ENCODE measurements at regions not wholly inside any gene's neighbourhood (a gene's known extent, or its start where the extent isn't known, plus 50 kb on each side); places are given as distances from the start of the nearest gene placed in this dataset.

GRCh38 chr6:167565388-167565787 lies 240.5 kb downstream of the TTLL2 start:
- Histone ChIP-seq H3K36me3 (ENCODE audit: insufficient read depth, low read length, poor library complexity, severe bottlenecking) (no peaks in the 10 kb centered on the region), H3K4me3 (ENCODE audit: low read depth, low read length, poor library complexity, severe bottlenecking) (no peak overlapping the region), H3K4me1 (ENCODE audit: insufficient read depth, low read length, poor library complexity, severe bottlenecking) (no peaks in the 10 kb centered on the region), H3K9me3 (ENCODE audit: low read depth, low read length, poor library complexity, severe bottlenecking) (no peaks in the 10 kb centered on the region), H3K27me3 (replicated peaks; ENCODE audit: insufficient read depth, low read depth, low read length, poor library complexity) (no peaks in the 10 kb centered on the region), H3K27ac (ENCODE audit: low read depth, low read length, poor library complexity, severe bottlenecking) (no peak overlapping the region)
- DNase-seq (ENCODE audit: low spot score) = no peak
- intact Hi-C loops (cut with micrococcal nuclease; ENCODE audit: unreplicated experiment) = no loop called here
- ChIA-PET POLR2A (ENCODE audit: low non-redundant PET) (no interaction called here), CTCF (no interaction called here)
- TF ChIP-seq CTCF (conservative IDR thresholded peaks at IDR 0.05; ENCODE audit: low read depth, low read length) = no peak
- TF ChIP-seq EZH2 (IDR thresholded peaks at IDR 0.05; ENCODE audit: borderline replicate concordance, low read depth, low read length, poor library complexity, severe bottlenecking) = no peak
- BruUV-seq (replicated peaks) = no TSS peak

GRCh38 chr6:167565884-167566599 lies 241.2 kb downstream of the TTLL2 start:
- Histone ChIP-seq H3K27ac (ENCODE audit: low read depth, low read length, poor library complexity, severe bottlenecking) (no peak overlapping the region), H3K4me3 (ENCODE audit: low read depth, low read length, poor library complexity, severe bottlenecking) (no peak overlapping the region), H3K4me1 (ENCODE audit: insufficient read depth, low read length, poor library complexity, severe bottlenecking) (no peaks in the 10 kb centered on the region), H3K27me3 (replicated peaks; ENCODE audit: insufficient read depth, low read depth, low read length, poor library complexity) (no peaks in the 10 kb centered on the region), H3K9me3 (ENCODE audit: low read depth, low read length, poor library complexity, severe bottlenecking) (no peaks in the 10 kb centered on the region), H3K36me3 (ENCODE audit: insufficient read depth, low read length, poor library complexity, severe bottlenecking) (no peaks in the 10 kb centered on the region)
- intact Hi-C loops (cut with micrococcal nuclease; ENCODE audit: unreplicated experiment) = no loop called here
- BruUV-seq (replicated peaks) = no TSS peak
- POLR2A ChIA-PET (ENCODE audit: low non-redundant PET) = no interaction called here
- DNase-seq (ENCODE audit: low spot score) = no peak
- TF ChIP-seq EZH2 (IDR thresholded peaks at IDR 0.05; ENCODE audit: borderline replicate concordance, low read depth, low read length, poor library complexity, severe bottlenecking) (no peak), CTCF (conservative IDR thresholded peaks at IDR 0.05; ENCODE audit: low read depth, low read length) (no peak)
- CTCF ChIA-PET = no interaction called here

- Histone ChIP-seq H3K4me3 (ENCODE audit: low read depth, low read length, poor library complexity, severe bottlenecking) (no peak overlapping the region), H3K9me3 (ENCODE audit: low read depth, low read length, poor library complexity, severe bottlenecking) (no peaks in the 10 kb centered on the region), H3K4me1 (ENCODE audit: insufficient read depth, low read length, poor library complexity, severe bottlenecking) (no peaks in the 10 kb centered on the region), H3K36me3 (ENCODE audit: insufficient read depth, low read length, poor library complexity, severe bottlenecking) (no peaks in the 10 kb centered on the region), H3K27me3 (replicated peaks; ENCODE audit: insufficient read depth, low read depth, low read length, poor library complexity) (no peaks in the 10 kb centered on the region), H3K27ac (ENCODE audit: low read depth, low read length, poor library complexity, severe bottlenecking) (no peak overlapping the region)
- ChIA-PET POLR2A (ENCODE audit: low non-redundant PET) (no interaction called here), CTCF (no interaction called here)
- intact Hi-C loops (cut with micrococcal nuclease; ENCODE audit: unreplicated experiment) = no loop called here
- BruUV-seq (replicated peaks) = no TSS peak
- DNase-seq (ENCODE audit: low spot score) = no peak
- no peak for TF ChIP-seq EZH2 (IDR thresholded peaks at IDR 0.05; ENCODE audit: borderline replicate concordance, low read depth, low read length, poor library complexity, severe bottlenecking)
- TF ChIP-seq CTCF (conservative IDR thresholded peaks at IDR 0.05; ENCODE audit: low read depth, low read length) = no peak
Observed at GRCh38 chr6:167566711-167567141, 241.8 kb downstream of the TTLL2 start.

Measured in A673 (cell line).